ENCODE measurements at regions not wholly inside any gene's neighbourhood (a gene's known extent, or its start where the extent isn't known, plus 50 kb on each side); places are given as distances from the start of the nearest gene placed in this dataset.

DNA sequence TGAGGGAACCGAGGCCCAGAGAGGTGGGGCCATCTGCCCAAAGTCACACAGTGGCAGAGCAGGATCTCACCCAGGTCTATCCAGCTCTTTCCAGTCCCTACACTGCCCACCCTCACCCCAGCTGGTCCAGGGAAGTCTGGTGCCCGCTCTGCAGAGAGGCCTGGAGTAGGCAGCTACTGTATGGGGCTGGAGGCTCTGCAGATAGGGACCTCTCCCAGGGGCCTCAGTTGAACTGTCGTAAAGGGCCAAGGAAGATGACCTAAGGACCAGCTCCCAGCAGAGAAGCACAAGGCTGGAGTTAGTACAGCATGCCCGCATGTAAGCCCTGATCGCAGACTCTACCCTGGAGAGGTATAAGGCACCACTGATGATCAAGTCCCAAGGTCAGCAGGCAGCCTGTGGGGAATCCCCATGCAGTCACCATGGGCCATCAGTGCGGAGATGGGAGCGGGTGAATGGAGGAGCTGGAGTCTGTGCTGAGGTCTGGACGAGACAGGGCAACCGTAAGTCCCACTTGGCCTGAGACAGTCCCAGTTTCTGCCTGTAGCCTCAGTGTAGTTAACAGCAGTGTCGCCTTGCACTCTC, 320.2 kb downstream of the MATN1 start:
- Mint-ChIP-seq H3K4me3 (no peak overlapping the region), H3K4me1 (ENCODE audit: low read depth) (no peaks in the 10 kb centered on the region), H3K9me3 (no peaks in the 10 kb centered on the region), H3K27ac (no peak overlapping the region), H3K36me3 (ENCODE audit: low read depth) (no peaks in the 10 kb centered on the region), H3K27me3 (ENCODE audit: insufficient read depth) (peaks cover 12% of the 10 kb centered on the region)
- DNase-seq (ENCODE audit: low spot score): no peak
- intact Hi-C loops (cut with micrococcal nuclease): no loop called here

DNA sequence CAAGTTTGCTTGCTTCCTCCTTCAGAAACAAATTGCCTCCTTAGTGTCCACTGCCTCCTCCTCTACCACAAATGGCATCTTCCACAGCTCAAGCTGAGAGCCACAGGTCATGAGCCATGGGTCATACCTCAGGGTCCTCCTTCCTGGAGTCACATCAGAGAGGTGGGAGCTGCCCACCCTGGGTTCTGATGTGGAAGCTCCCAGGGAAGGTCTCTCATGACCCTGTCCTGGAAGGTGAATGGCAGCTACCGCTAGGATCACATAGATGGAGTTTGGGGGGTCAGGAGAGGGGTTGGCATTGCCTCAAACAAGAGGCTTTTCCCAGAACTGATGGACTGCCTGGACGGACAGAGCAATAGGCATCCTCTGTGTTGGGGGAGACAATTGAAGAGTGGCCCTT, 321.4 kb downstream of the MATN1 start:
- no peak for DNase-seq (ENCODE audit: low spot score)
- Mint-ChIP-seq H3K4me3 (no peak overlapping the region), H3K4me1 (ENCODE audit: low read depth) (no peaks in the 10 kb centered on the region), H3K36me3 (ENCODE audit: low read depth) (no peaks in the 10 kb centered on the region), H3K9me3 (no peaks in the 10 kb centered on the region), H3K27ac (no peak overlapping the region), H3K27me3 (ENCODE audit: insufficient read depth) (peaks cover 13% of the 10 kb centered on the region)
- intact Hi-C loops (cut with micrococcal nuclease): no loop called here

DNA sequence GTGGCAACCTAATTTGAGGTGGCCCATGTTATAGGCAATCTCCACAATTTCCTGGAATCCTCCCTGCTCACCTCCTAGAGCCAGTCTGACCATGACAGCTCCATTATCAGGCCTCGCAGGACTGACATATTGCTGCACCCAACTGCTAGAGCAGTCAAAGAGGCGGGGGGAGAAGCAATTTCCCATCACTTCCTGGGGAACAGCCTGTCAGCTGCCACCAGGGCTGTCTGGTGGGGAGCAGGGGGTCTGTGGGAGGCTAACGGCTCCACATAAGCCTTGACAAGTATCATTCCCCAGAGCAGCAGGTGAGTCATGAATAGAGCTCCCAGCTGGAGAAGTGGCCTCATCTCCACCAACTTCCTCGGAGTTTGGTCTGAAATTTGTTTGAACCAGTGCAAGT, 322.9 kb downstream of the MATN1 start:
- Mint-ChIP-seq H3K27me3 (ENCODE audit: insufficient read depth) (peaks cover 8% of the 10 kb centered on the region), H3K27ac (no peak overlapping the region), H3K9me3 (no peaks in the 10 kb centered on the region), H3K36me3 (ENCODE audit: low read depth) (no peaks in the 10 kb centered on the region), H3K4me3 (no peak overlapping the region), H3K4me1 (ENCODE audit: low read depth) (no peaks in the 10 kb centered on the region)
- intact Hi-C loops (cut with micrococcal nuclease): no loop called here
- no peak for DNase-seq (ENCODE audit: low spot score)

DNA sequence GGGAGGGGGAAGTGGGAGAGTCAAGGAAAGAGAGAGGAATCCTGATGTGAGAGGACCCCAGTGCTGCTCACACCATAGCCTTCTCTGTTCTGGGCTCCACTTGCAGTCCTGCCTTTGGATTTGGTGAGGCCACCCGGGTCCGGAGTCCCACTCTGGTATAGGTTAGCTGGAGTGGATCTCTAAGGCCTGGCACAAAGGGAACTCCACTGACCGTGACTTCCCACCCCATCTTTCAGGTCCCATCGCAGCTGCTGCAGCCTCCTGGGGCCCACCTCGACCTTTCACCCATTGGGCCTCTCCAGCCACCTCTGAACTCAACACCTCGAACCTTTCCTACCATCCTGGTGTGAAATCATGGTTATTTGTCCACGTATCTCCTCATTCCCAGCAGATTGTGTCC, 324.4 kb downstream of the MATN1 start:
- no peaks in the 10 kb centered on the region for H3K36me3 Mint-ChIP-seq (ENCODE audit: low read depth)
- DNase-seq (ENCODE audit: low spot score): no peak
- no peaks in the 10 kb centered on the region for H3K4me1 Mint-ChIP-seq (ENCODE audit: low read depth)
- H3K27me3 Mint-ChIP-seq (ENCODE audit: insufficient read depth): peaks cover 8% of the 10 kb centered on the region
- no peaks in the 10 kb centered on the region for H3K9me3 Mint-ChIP-seq
- intact Hi-C loops (cut with micrococcal nuclease): no loop called here
- no peak overlapping the region for H3K4me3 Mint-ChIP-seq
- H3K27ac Mint-ChIP-seq: no peak overlapping the region

DNA sequence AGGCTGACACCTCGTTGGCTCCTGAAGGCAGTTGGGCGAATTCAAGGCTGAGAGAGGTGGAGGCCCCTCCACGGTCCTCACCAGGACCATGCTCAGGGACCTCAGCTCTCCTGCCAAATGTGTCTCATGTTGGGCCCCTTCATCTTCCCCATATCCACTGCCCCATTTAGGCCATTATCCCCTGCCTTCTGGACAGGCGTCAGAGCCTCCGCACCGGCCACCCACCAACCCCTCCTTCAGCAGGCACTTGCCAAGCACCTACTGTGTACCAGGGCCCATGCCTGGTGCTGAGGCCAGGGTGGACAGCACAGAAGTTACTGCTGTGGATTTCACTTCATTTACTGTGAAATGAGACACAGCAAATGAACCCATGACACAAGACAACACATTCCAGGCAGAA, 325.8 kb downstream of the MATN1 start:
- intact Hi-C loops (cut with micrococcal nuclease): no loop called here
- no peak for DNase-seq (ENCODE audit: low spot score)
- Mint-ChIP-seq H3K4me1 (ENCODE audit: low read depth) (no peaks in the 10 kb centered on the region), H3K4me3 (no peak overlapping the region), H3K36me3 (ENCODE audit: low read depth) (no peaks in the 10 kb centered on the region), H3K9me3 (no peaks in the 10 kb centered on the region), H3K27me3 (ENCODE audit: insufficient read depth) (peaks cover 16% of the 10 kb centered on the region), H3K27ac (no peak overlapping the region)

DNA sequence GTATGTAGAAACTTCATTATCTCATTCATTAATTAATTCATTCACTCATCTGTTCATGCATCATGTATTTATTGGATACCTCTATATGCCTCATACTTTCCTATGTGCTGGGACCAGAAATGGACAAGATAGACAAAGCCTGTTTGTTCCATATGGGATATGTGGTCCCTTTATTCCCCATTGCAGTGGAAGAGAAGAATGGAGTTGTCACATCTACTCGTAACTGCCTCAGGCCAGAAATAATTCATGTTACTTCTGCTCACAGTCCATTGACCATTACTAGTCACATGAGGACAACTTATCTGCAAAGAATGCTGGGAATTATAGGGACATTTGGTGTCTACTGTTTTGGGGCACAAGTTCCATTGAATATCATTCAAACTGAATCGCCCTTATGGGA, 327.8 kb downstream of the MATN1 start:
- Mint-ChIP-seq H3K4me1 (ENCODE audit: low read depth) (no peaks in the 10 kb centered on the region), H3K36me3 (ENCODE audit: low read depth) (no peaks in the 10 kb centered on the region), H3K4me3 (no peak overlapping the region), H3K27ac (no peak overlapping the region), H3K9me3 (no peaks in the 10 kb centered on the region), H3K27me3 (ENCODE audit: insufficient read depth) (peaks cover 19% of the 10 kb centered on the region)
- DNase-seq (ENCODE audit: low spot score): no peak
- intact Hi-C loops (cut with micrococcal nuclease): no loop called here

DNA sequence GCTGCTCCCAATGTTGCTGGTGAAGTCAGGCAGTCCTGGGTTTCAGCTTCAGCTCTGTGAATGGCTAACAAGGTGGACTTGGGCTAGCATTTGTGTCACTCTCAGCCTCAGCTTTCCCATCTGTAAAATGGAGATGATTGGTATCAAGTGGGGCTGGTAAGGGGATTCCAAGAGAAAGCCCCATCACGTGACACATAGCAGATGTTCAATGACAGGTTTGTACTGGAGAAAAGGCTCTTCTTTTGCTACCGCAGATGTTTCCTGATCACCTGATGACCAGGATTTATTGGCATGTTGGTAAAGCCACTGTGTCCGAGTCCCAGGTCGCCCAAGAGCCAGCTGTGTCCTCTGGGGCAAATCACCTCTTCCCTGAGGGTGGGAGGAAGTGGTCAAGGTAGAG, 335.0 kb downstream of the MATN1 start:
- Mint-ChIP-seq H3K27ac (no peak overlapping the region), H3K36me3 (ENCODE audit: low read depth) (no peaks in the 10 kb centered on the region), H3K4me3 (no peak overlapping the region), H3K4me1 (ENCODE audit: low read depth) (no peaks in the 10 kb centered on the region), H3K27me3 (ENCODE audit: insufficient read depth) (peaks cover 18% of the 10 kb centered on the region), H3K9me3 (no peaks in the 10 kb centered on the region)
- DNase-seq (ENCODE audit: low spot score): no peak
- intact Hi-C loops (cut with micrococcal nuclease): no loop called here

DNA sequence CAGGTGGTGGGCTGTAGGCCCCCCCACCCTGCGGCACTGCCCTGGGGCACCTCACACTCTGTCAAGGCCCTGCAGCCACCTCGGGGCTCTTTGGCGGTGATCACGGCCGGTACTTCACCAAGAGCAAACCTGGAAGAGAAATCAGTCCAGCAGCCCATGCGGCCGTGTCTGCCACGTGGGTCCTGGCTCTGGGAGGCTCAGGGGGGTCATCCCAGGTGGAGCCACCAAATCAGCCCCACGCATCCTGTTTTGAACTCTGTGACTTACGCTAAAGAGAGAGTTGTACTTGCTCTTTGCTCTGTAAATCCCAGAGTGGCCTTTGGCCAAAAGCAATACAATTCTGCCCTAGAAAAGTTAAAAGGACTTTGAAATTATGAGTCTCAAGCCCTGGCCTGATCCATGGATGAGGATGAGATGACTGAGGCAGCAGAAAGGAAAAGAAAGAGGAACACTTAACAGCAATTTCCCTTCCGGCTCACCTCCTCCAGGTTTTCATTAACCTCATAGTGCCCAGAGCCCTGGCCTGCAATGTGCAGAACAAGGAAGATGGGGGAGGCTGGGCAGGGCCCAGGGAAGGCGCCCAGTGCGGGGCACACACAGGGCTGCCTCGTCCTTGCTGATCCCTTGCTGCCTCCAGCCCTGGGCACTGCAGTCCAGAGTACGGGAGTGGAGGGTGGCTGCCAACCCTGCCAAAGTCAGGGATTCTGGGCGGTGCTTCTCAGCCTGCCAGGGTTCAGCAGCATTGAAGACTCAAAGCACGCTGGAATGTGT, 337.0 kb downstream of the MATN1 start:
- DNase-seq (ENCODE audit: low spot score): no peak
- Mint-ChIP-seq H3K9me3 (no peaks in the 10 kb centered on the region), H3K27me3 (ENCODE audit: insufficient read depth) (peaks cover 9% of the 10 kb centered on the region), H3K27ac (no peak overlapping the region), H3K4me1 (ENCODE audit: low read depth) (no peaks in the 10 kb centered on the region), H3K4me3 (no peak overlapping the region), H3K36me3 (ENCODE audit: low read depth) (no peaks in the 10 kb centered on the region)
- intact Hi-C loops (cut with micrococcal nuclease): no loop called here

DNA sequence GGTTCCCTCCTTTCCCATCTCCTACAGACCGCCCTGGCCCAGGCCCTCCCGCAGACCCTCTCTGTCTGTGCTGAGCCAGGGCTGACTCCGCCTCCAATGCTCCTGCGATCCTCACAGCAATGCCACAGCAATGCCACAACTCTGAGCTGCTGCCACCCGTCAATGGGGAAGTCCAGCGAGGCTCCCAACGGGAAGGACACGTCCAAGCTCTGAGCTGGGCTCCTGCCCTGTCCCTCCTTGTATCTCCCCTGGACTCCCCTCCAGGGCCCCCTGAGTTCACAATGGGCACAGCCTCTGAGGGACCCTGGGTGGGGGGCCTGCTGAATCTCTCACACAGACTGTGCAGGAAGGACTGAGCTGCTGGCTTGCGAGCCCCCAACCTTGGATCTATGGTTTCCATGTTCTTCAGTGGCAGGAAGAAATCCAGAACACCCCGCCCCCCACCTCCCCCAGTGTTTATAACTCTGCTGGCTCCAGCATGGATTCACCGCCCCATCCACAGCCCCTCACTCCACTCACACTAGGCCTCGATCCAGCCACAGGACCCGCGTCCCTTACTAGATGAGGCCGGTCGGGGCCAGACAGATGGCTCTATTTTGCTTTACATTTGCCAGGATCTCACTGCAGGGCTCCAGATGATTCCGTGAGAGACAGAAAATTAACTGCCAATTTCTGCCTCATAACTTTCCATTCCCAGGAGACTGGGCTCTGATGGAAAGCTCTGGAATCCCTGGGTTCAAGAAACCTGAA, 338.0 kb downstream of the MATN1 start:
- no peak overlapping the region for H3K27ac Mint-ChIP-seq
- peaks cover 4% of the 10 kb centered on the region for H3K27me3 Mint-ChIP-seq (ENCODE audit: insufficient read depth)
- no peaks in the 10 kb centered on the region for H3K36me3 Mint-ChIP-seq (ENCODE audit: low read depth)
- no peak for DNase-seq (ENCODE audit: low spot score)
- H3K4me3 Mint-ChIP-seq: no peak overlapping the region
- intact Hi-C loops (cut with micrococcal nuclease): no loop called here
- H3K4me1 Mint-ChIP-seq (ENCODE audit: low read depth): no peaks in the 10 kb centered on the region
- no peaks in the 10 kb centered on the region for H3K9me3 Mint-ChIP-seq

DNA sequence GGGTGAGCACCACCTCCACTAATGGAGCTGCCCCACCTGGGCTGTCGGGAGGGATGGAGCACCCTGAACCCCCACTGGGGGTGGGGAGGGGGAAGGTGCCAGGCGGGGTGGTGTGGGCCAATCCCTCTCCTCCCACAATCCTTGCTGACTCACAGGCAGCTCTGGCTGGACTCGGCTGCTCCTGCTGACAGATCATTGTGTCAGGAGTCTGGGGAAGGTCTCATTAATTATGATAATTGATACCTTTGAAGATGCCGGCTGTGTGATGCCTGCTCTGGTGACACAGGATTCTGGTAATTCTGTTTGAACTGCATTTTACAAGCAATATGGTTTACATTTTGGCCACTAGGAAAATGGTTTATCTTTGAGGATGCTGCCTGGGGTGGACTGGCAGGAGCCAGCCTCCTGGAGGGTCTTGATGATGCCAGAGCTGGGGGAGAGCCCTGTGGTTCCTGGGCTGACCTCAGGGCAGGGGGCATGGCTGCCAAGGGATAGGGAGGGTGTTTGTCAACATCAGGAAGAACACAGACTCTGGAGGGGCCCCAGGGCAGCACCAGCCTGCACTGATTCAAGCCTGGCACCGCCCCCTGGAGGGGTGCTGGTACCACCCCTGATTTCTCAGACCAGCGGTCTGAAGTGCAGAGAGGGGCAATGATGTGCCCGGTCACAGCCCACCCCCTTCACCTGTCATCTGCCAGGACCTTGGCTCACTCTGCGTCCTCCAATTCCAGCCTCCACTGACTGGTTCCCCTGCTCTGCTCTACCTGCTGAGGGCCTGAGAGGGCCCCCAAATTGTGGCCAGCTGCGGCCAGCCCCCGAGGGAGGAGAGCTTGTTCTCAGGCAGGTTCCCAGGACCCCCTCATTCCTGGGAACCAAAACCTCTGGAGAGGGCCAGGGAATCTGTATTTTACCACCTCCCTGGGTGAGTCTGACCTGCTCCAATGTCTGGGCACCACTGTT, 338.8 kb downstream of the MATN1 start:
- Mint-ChIP-seq H3K4me3 (no peak overlapping the region), H3K9me3 (no peaks in the 10 kb centered on the region), H3K27me3 (ENCODE audit: insufficient read depth) (no peaks in the 10 kb centered on the region), H3K36me3 (ENCODE audit: low read depth) (no peaks in the 10 kb centered on the region), H3K4me1 (ENCODE audit: low read depth) (no peaks in the 10 kb centered on the region), H3K27ac (no peak overlapping the region)
- intact Hi-C loops (cut with micrococcal nuclease): no loop called here
- DNase-seq (ENCODE audit: low spot score): no peak

DNA sequence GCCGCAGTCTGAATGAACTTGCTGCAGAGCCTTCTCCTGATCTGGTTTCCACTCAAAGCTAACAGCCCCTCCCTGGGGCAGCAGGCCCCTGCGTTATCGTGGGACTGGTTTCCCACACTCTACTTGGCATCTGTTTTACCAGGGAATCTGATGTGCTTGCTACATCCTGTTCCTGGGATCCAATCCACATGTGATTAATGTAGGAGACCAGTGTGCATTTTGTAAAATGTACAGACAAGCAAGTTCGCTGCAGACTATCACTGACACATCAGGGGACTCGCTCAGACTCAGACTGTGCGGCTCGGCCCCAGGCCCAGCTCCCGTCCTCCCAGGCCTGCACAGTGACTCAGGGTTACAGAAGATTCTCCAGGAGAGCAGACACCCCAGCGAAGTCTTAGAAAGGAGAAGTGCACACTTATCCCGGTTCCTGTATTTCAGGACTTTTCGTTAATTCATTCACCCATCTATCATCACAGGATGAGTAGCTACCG, 340.1 kb downstream of the MATN1 start:
- DNase-seq (ENCODE audit: low spot score): no peak
- H3K9me3 Mint-ChIP-seq: no peaks in the 10 kb centered on the region
- no peaks in the 10 kb centered on the region for H3K4me1 Mint-ChIP-seq (ENCODE audit: low read depth)
- intact Hi-C loops (cut with micrococcal nuclease): no loop called here
- no peak overlapping the region for H3K4me3 Mint-ChIP-seq
- no peaks in the 10 kb centered on the region for H3K27me3 Mint-ChIP-seq (ENCODE audit: insufficient read depth)
- no peak overlapping the region for H3K27ac Mint-ChIP-seq
- H3K36me3 Mint-ChIP-seq (ENCODE audit: low read depth): no peaks in the 10 kb centered on the region

DNA sequence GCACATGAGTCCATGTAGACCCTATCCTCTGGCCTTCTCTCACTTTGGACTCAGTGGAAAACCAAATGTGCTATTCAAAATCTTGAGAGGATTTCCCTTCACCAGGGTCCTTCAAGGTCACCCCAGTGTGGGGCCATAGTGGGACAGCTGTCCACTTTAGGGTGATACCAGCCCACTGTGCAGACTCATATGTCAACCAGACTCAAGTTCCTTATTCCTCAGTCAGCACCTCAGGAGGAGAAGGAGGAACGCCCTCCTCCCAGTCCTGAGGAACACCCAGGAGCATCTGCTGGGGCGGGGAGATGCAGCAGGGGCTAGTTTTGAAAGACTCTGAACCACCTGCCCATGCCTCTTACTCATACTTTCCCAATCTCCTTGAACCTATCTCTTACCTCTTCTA, 340.9 kb downstream of the MATN1 start:
- no peaks in the 10 kb centered on the region for H3K4me1 Mint-ChIP-seq (ENCODE audit: low read depth)
- H3K4me3 Mint-ChIP-seq: no peak overlapping the region
- H3K27ac Mint-ChIP-seq: no peak overlapping the region
- DNase-seq (ENCODE audit: low spot score): no peak
- H3K36me3 Mint-ChIP-seq (ENCODE audit: low read depth): no peaks in the 10 kb centered on the region
- intact Hi-C loops (cut with micrococcal nuclease): no loop called here
- H3K27me3 Mint-ChIP-seq (ENCODE audit: insufficient read depth): no peaks in the 10 kb centered on the region
- no peaks in the 10 kb centered on the region for H3K9me3 Mint-ChIP-seq

Data from activated T-helper 1 cell treated with anti-CD3 and anti-CD28 coated beads, Interleukin-12 subunit alpha, Interleukin-12 subunit beta, Interleukin-2, Interleukin-4 antibody, amounts not matched to agents 30 ng/mL and 10 ng/mL and 1 ng/mL, durations not matched to agents 14 hours and 24 hours and 36 hours (primary cell).